K562 (cell line): ENCODE measurements at regions not wholly inside any gene's neighbourhood (a gene's known extent, or its start where the extent isn't known, plus 50 kb on each side); places are given as distances from the start of the nearest gene placed in this dataset.
A peak's percentile ranks its signal among the peaks of the same experiment; 100 is the strongest.

Experiments used
- ARNT ChIP-seq, 2 experiments: fragments of 450-650 bp; IDR thresholded peaks; 2 replicates each; pipeline ENCODE4 v1.6.1; 2016; ENCODE audit warnings: mild to moderate bottlenecking in 1 of 2
- ATF7 ChIP-seq: fragments of 450-650 bp; IDR thresholded peaks from 2 replicates; pipeline ENCODE4 v1.7.1; 2014; ENCODE audit warnings: mild to moderate bottlenecking, moderate library complexity
- C11orf30 ChIP-seq: fragments of 450-650 bp; IDR thresholded peaks from 2 replicates; pipeline ENCODE4 v1.6.1; 2016; ENCODE audit warnings: low read depth, mild to moderate bottlenecking
- CBFA2T2 ChIP-seq: fragments of 450-650 bp; conservative IDR thresholded peaks from 2 replicates; pipeline ENCODE4 v1.6.1; 2017; ENCODE audit warnings: mild to moderate bottlenecking
- CREB1 ChIP-seq, 2 experiments: sonication (generic) in 1 of 2; formaldehyde crosslinking in 1 of 2; IDR thresholded peaks; 2 replicates each; pipeline versions ENCODE4 v1.6.1 to v1.8.0; 2012 to 2022; ENCODE audit warnings: inconsistent platforms in 1 of 2, mild to moderate bottlenecking in 1 of 2, missing genetic modification reagents in 1 of 2, moderate library complexity in 1 of 2
- DACH1 ChIP-seq: fragments of 450-650 bp; IDR thresholded peaks from 2 replicates; pipeline ENCODE4 v1.6.1; 2018; ENCODE audit not compliant: partially characterized antibody
- ETS1 ChIP-seq: conservative IDR thresholded peaks from 2 replicates; pipeline ENCODE4 v1.6.1; 2011; ENCODE audit warnings: low read depth, mild to moderate bottlenecking, low read length; ENCODE audit not compliant: control insufficient read depth
- LEF1 ChIP-seq: fragments of 450-650 bp; IDR thresholded peaks from 2 replicates; pipeline ENCODE4 v1.6.1; 2016; ENCODE audit warnings: mild to moderate bottlenecking
- MAFK ChIP-seq: IDR thresholded peaks from 2 replicates; pipeline ENCODE4 v1.6.1; 2011; ENCODE audit warnings: low read length, improper control_type of control experiment
- NFXL1 ChIP-seq: fragments of 450-650 bp; formaldehyde crosslinking; IDR thresholded peaks from 2 replicates; pipeline ENCODE4 v1.4.0; 2021; ENCODE audit warnings: mild to moderate bottlenecking
- PBX2 ChIP-seq, 2 experiments: IDR thresholded peaks in 1 of 2; conservative IDR thresholded peaks in 1 of 2; 2 replicates each; pipeline ENCODE4 v1.6.1; 2016; ENCODE audit warnings: low read depth in 2 of 2, mild to moderate bottlenecking in 1 of 2, missing compliant biosample characterization in 1 of 2, missing genetic modification characterization in 1 of 2, moderate library complexity in 1 of 2
- SIRT6 ChIP-seq: IDR thresholded peaks from one replicate; pipeline ENCODE4 v1.6.1; 2012; ENCODE audit warnings: low read depth, mild to moderate bottlenecking, control low read depth, inconsistent platforms, low read length, moderate library complexity
- SMARCC2 ChIP-seq: fragments of 450-650 bp; IDR thresholded peaks from 2 replicates; pipeline ENCODE4 v1.6.1; 2017; ENCODE audit warnings: antibody characterized with exemption, moderate library complexity, mild to moderate bottlenecking, low read depth
- STAT5A ChIP-seq: IDR thresholded peaks from 2 replicates; pipeline ENCODE4 v1.6.1; 2012; ENCODE audit warnings: low read length, inconsistent platforms, borderline replicate concordance
- ZEB2 ChIP-seq: fragments of 450-650 bp; IDR thresholded peaks from 2 replicates; pipeline ENCODE4 v1.6.1; 2016
- ZNF318 ChIP-seq, 2 experiments: fragments of 450-650 bp; IDR thresholded peaks; 2 replicates each; pipeline ENCODE4 v1.6.1; 2016; ENCODE audit warnings: mild to moderate bottlenecking in 2 of 2, borderline replicate concordance in 1 of 2, low read depth in 1 of 2, moderate library complexity in 1 of 2

GRCh38 chr2:58667137-58667774 is 426.1 kb upstream of the FANCL start (continued):
- TF ChIP-seq PBX2 (CRISPR knock-in tag; IDR thresholded peaks at IDR 0.05; ENCODE audit: low read depth) (no peak), PBX2 (tag; conservative IDR thresholded peaks at IDR 0.05; ENCODE audit: low read depth) (peak; percentile 62; the same call in 1 of the 2 replicates), DACH1 (no peak), ETS1 (no peak), ATF7 (peak; percentile 38; the same call in 1 of the 2 replicates), ZEB2 (peak; percentile 57; the same call in 1 of the 2 replicates), CREB1 (IDR thresholded peaks at IDR 0.05) (peak; percentile 28; the same call in 1 of the 2 replicates), CREB1 (CRISPR knock-in tag; IDR thresholded peaks at IDR 0.05) (no peak), CBFA2T2 (peak; percentile 72), ZNF318 (IDR thresholded peaks at IDR 0.05; ENCODE audit: borderline replicate concordance in 1 of 2, low read depth in 1 of 2) (peak in 1 of 2 experiments; percentile 75; a peak in 2 of 4 replicates), ARNT (IDR thresholded peaks at IDR 0.05) (0 out of 4 replicates have a peak, but pooled peaks of 1 of the 2 experiments have one; percentile 38), STAT5A (peak; percentile 92), SIRT6 (no peak), NFXL1 (CRISPR knock-in tag) (no peak), MAFK (peak; percentile 74), LEF1 (peak; percentile 86), C11orf30 (peak; percentile 88), SMARCC2 (peak; percentile 50; the same call in 1 of the 2 replicates)
